ENCODE measurements at regions not wholly inside any gene's neighbourhood (a gene's known extent, or its start where the extent isn't known, plus 50 kb on each side); places are given as distances from the start of the nearest gene placed in this dataset.

- TF ChIP-seq, protein P1, sequence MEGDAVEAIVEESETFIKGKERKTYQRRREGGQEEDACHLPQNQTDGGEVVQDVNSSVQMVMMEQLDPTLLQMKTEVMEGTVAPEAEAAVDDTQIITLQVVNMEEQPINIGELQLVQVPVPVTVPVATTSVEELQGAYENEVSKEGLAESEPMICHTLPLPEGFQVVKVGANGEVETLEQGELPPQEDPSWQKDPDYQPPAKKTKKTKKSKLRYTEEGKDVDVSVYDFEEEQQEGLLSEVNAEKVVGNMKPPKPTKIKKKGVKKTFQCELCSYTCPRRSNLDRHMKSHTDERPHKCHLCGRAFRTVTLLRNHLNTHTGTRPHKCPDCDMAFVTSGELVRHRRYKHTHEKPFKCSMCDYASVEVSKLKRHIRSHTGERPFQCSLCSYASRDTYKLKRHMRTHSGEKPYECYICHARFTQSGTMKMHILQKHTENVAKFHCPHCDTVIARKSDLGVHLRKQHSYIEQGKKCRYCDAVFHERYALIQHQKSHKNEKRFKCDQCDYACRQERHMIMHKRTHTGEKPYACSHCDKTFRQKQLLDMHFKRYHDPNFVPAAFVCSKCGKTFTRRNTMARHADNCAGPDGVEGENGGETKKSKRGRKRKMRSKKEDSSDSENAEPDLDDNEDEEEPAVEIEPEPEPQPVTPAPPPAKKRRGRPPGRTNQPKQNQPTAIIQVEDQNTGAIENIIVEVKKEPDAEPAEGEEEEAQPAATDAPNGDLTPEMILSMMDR (IDR thresholded peaks at IDR 0.05): no peak
- no peak for TF ChIP-seq ZFX (IDR thresholded peaks at IDR 0.05; ENCODE audit: borderline replicate concordance)
Measured at GRCh38 chr5:96072138-96072790, 110.6 kb upstream of the ELL2 start.
